ENCODE measurements at regions not wholly inside any gene's neighbourhood (a gene's known extent, or its start where the extent isn't known, plus 50 kb on each side); places are given as distances from the start of the nearest gene placed in this dataset.

DNA sequence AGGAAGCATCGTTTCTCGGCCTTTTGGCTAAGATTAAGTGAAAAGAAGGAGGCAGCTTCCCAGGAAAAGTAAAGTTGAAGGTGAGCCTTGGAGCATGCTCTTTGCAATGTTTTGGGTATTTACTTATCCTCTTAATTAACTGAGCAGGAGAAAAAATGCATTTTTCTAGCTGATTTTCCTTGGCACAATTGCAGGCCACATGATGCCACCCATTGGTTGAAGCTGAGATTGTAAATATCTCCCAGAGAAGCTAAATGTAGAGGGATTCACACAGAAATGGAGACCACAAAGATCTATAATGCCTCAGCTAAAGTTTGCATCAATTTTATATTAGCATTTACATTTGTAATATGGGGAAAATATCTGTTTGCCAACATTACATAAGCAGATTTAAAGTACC lies 294.1 kb downstream of the KCNS3 start:
- DNase-seq: no peak

DNA sequence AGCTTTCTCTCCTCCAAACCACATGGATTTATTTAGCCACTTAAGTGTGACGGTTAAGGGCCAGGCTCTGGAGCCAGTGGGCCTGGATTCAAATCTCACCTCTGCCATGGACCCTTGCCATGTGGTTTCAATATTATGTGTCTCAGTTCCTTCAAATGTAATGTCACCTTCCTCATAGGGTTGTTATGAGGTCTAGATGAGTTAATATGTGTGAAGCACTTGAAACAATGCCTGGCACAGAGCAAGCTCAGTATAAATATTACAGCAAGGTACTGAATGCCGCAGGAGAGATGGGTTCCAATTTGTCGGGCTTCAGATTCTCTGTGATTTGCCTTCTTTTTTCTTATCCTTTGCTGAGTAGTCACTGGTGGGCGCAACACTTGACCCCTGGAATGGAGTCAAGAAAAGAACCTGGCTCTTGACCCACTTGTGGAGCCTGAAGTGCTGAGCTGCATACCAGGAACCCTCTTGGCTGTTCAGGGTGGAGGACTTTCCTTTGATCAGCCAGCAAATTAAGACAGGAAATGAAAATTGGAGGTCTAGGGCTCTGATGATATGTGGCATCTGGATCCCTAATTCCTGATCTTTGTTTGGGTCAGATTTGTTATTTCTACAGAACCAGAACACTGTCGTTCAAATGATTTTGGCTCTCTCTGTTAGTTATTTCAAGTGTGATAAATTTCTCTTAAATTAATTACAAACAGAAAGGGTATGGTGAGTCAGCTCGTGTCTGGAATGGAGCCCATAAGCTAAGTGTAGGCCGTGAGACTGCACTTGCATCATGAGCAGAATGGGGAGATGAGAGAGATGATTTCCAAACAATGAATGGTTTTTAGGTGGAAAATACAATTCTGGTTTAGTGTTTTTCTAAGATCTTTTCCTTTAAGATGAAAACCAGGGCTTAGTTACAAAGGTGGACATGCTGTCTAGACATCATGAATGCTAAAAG lies 293.0 kb downstream of the KCNS3 start:
- DNase-seq: no peak

DNA sequence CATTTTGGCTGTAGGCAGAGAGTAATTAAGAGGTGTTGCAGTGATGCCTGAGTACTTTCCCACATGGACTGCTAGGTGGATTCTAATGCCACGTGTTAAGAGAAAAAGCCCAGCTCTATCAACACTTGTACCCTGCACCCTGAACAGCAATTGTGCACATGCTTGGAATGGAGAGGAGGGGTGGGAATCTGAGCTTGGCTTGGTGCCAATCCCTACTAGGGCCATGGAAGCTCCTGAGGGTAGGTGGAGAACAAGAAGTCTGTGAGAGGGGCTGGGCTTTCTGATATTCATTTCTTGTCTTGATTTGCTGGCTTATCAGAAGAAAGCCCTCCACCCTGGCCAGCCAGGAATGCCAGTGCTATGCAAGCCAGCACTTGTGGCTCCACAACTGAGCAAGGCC lies 292.2 kb downstream of the KCNS3 start:
- no peak for DNase-seq

DNA sequence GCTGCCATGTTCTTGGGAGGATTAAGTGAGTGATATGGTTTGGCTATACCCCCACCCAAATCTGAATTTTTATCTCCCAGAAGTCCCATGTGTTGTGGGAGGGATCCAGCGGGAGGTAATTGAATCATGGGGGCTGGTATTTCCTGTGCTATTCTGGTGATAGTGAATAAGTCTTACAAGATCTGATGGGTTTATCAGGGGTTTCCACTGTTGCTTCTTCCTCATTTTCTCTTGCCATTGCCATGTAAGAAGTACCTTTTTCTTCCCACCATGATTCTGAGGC lies 291.4 kb downstream of the KCNS3 start:
- no peak for DNase-seq

DNA sequence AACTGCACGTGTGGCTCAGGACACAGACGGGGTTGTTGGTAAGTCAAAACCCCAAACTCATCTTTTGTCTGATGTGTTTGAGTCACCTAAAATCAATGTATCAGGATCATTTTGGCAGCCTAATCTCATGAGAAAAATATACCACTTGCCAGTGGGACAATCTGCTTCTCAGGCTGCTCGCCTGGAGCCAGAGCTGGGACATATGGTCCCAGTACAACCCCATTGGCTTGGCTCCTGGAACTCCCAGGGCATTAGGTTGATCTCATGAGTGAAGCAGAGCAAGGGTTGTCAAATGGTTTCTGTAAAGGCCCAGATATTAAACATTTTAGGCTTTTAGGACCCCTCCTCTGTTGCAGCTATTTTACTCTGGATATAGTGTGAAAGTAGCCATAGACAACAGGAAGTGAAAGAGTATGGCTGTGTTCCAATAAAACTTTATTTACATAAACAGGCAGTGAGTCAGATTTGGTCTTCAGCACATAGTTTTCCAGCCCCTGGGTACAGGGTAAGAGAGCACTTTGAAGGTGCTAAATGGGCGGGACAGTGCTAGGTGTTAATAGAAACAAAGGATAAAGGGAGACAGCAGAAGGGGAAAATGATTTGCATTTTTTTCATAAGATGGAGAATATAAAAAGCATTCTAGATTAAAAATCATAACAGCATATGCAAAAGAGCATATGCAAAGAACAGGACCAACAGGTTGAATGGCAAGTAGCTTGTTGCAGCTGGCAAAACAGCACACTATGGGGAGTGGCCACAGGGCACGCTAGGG lies 290.8 kb downstream of the KCNS3 start:
- DNase-seq: no peak

DNA sequence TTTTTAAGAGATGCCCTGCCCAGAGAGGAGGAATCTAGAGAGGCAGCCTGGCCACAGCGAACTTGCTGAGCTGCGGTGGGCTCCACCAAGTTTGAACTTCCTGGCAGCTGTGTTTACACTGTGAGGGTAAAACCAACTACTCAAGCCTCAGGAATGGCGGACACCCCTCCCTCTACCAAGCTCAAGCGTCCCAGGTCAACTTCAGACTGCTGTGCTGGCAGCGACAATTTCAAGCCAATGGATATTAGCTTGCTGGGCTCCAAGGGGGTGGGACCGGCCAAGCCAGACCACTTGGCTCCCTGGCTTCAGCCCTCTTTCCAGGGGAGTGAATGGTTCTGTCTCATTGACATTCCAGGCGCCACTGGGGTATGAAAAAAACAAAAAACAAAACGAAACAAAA lies 289.4 kb downstream of the KCNS3 start:
- no peak for DNase-seq

DNA sequence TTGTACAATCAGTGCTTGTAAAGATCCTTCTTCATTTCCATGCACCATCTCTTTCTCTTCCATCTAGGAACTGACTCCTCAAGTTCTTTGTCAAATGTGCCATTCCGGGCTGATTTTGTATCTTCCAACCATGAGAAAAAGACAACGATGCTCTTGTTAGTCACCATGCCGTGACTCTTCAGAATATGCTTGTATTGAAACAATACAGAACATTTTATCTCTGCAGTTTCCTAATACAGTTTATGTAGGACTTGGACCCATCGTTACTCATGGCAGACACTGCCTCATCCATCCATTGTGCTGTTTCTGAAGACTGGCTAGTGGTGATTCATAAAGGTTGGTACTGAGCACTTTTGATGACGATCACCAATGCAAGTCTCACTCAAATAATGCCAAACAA lies 283.2 kb downstream of the KCNS3 start:
- DNase-seq: no peak

DNA sequence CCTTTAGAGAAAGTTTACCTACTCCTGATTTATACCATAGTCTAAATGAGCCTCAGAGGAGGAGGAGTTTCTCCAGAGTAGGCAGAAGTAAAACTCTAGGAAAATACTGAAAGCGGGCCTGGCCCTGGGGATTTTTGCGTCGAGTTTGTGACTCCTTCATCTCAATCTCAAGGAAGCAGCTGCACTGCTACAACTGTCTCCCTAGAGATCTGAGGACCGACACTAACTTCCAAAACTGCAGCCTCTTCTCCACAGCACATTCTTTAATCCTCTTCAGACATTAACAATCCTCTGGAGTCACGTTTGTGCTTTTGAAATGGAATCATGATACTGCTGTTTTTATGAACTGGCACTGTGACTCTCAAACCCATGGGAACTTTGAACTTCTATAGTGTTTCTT lies 281.4 kb downstream of the KCNS3 start:
- DNase-seq: no peak

DNA sequence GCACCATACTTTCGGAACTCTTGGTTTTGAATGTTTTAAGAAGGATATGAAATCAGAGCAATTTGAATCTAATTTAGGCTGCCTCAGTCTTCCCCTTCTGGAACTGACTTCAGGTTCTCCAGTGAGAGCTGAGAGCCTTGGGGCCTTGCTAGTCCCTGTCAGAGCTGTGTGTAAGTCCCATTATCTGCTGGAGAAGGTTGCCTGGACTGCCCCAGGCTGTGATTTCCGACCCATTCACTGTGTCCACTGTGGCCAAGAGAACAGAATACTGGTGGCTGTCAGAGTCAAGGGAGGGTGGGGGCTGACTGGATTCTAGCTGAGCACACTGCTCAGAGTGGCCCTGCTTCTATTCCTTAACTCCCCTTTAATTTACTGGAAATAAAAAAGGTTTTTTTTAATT lies 278.0 kb downstream of the KCNS3 start:
- DNase-seq: no peak

DNA sequence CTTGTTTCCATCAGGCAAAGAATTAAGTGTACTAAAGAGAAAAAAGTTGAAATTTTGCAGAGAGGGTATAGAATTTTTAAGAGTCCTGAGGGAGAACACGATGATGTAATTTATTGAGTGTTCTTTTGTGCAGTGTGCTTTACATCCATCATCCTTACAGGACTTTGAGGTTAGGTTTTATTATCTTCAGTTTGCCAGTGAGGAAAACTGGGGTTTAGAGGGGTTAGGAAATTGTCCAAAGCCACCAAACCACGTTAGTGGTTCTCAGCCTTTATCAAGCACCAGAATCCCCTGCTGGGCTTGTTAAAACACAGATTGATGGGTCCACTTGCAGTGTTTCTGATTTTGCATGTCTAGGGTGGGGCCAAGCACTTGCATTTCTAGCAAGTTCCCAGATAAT lies 277.5 kb downstream of the KCNS3 start:
- no peak for DNase-seq

DNA sequence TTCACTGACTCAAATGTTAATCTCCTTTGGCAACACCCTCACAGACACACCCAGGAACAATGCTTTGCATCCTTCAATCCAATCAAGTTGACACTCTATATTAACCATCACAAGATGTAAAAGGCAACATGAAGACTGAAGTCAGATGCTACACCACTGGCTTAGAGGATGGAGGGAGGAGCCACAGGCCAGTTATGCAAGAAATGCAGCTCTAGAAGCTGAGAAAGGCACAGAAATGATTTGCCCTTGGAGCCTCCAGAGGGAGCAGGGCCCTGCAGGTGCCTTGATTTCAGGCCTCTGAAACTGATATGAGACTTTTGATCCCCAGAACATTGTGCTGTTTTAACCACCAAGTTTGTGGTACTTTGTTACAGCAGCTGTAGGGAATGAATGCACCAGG lies 276.3 kb downstream of the KCNS3 start:
- no peak for DNase-seq

DNA sequence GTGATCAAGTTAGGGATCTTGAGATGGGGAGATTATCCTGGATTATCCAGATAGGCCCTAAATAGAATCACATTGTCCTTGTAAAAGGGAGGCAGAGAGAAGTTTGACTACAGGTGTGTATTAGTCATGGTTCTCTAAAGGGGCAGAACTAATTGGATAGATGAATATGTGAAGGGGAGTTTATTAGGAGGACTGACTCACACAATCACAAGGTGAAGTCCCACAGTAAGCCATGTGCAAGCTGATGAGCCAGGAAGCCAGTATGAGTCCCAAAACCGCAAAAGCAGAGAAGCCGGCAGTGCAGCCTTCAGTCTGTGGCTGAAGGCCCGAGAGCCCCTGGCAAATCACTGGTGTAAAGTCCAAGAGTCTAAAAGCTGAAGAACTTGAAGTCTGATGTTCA lies 275.8 kb downstream of the KCNS3 start:
- no peak for DNase-seq

DNA sequence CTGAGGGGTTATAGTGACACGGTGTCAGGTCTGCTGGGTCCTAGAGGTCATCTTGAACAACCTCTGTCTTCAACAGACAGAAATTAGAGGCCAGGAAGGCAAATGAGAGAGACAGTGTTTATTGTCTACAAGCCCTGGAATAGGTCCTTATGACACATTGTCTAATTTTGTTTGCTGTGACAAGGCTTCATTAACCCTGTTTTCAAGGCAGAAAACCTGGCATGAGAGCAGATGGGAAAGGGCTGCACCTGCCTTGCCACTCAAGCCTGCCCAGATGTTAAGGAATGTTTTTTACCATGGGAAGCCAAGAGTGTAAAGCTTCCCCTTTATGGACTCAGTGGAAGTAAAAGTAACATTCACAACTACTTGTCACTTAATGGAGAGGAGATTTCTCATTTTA lies 275.3 kb downstream of the KCNS3 start:
- DNase-seq: no peak

DNA sequence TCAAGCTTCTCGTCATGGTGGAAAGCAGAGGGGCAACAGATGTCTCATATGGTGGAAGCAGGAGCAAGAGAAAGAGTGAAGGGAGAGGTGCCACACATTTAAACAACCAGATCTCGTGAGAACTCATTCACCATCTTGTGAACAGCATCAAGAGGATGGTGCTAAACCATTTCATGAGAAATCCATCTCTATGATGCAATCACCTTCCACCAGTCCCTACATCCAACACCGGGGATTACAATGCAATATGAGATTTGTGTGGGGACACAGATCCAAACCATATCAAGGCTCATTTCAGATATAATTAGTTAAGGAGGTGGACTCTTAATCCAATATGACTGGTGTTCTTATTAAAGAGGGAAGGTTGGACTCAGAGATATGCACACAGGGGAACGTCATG lies 272.8 kb downstream of the KCNS3 start:
- DNase-seq: no peak

DNA sequence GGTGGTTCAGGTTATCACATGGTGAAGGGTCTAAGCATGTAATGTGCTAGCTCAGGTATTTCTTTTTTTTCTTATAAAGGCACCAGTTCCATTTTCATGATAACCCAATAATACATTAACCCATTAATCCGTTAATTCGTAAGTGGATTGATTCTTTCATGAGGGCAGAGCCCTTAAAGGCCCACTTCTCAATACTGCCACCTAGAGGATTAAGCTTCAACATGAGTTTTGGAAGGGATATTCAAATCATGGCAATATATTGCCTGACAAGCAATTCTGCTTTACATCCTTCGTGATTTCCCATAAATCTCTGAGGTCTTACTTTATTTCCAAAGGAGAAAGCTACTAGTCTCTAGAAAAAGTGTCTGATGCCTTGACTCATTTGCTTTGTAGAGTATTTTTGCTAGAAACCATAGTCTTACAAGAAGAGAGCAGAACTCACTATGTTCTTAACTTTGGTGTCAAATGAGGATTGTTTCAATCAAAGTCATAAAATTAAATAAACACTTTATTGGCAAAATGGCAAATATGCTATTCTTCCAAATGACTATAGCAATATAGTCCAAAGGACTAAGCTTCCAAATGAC lies 271.3 kb downstream of the KCNS3 start:
- peak; percentile 85 for DNase-seq

DNA sequence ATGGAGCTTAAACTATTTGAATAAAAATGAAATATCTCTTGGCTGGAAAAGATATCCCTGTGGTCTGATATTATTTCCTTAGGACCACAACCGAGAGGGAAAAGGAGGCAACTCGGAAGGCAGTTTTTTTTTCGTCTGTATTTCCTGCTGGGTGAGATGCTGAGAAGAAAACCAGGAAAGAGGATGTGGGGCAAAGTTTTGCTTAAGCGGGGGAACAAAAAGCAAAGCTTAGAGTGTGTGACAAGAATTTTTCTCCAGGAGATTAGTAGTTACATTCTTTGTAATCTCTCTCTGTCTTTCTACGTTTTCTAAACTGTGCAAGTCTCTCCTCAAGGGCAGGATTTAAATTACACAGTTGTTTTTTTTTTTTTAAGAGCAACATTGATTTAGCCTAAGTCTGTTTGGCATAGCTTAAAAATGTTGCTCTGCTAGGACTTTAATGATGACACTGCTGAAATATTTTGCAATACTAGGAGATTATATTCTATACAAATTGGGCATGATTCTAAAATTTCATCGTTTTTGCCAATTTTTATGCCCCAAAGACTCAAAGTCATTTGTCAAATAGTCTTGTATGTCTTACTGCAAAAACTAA lies 258.5 kb downstream of the KCNS3 start:
- DNase-seq: no peak

DNA sequence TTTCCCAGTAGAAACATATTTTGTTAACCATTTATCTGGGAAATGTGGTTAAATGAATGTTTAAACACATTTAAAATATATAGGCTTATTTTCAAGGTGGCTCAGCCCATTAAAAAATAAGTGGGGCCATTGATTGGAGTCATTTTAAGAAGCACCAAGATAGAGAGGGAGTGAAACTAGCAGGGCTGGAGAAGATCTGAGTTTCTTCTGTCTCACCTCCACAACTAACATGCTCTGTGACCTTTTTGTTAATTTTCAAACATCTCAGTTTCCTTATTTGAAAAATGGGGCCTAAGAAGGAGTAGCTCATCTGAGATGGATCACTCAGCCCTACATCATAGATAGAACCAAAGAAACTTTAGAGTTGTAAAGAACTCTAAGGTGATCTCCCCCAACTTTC lies 254.8 kb downstream of the KCNS3 start:
- DNase-seq: no peak

DNA sequence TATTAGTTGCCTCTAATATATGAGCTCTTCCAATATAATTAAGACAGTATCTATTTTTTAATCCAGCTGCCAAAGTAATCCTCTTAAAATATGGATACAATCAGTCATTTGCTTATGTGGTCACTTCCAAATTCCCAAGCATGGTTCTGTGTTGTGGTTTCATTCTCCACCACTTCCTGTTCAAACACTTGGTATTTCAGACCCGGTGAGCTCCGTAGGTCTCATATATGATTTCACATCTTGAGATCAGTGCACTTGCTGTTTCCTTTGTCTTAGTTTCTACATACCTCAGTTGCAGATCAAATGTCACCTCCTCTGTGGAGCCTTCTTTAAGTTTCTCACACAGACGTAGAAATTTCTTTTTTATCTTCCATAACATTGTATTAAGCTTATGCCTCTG lies 254.2 kb downstream of the KCNS3 start:
- no peak for DNase-seq

DNA sequence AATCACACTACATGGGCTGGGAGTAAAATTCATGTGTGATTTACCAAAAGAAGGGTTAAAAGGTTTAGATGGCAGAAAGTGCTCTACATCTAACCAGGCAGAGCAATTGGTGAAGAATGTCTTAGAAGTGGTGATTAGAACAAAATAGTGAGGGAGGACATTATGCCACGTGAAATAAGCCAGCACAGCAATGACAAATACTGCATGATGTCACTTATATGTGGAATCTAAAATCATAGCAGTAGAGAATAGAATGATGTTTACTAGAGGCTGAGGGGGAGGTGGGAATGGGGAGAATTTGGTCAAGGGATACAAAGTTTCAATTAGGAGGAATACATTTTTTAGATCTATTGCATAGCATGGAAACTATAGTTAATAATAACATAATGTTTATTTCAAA lies 253.3 kb downstream of the KCNS3 start:
- DNase-seq: no peak

DNA sequence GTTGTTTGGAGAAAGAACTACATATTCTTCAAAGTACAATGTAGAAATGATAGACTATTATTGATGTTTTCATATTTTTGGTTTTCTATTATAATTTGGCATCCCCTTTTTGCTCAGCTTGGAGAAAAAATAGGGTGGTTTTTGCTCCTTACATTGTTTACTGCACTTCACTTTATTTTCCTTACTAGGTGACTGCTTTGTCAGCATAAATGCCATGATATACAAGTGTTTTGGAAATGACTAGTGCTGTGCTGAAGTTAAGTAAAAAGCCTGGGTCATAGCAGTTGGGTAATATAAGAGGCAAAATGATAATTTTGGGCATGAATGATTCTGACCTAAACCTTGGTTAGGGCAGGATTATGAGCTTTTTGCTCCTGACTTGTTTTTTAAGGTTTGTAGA lies 250.9 kb downstream of the KCNS3 start:
- no peak for DNase-seq

DNA sequence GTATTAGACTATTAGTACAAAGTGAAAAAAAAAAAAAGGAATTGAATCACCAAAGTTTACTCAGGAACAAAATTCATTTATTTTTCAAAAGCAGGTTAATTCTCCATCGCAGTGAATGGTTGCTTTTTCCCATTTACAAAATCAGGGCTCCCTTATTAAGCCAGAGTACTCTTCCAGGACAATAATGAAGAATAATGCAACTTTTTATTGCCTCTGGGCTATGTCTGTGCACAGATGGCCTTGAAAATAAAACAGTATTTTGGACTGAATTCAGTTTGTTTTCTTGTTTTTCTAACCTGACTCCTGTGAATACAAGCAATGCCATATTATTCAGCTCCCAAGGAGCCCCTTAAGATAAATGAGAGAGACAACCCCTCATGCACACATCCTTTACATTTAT lies 246.8 kb downstream of the KCNS3 start:
- DNase-seq: no peak

DNA sequence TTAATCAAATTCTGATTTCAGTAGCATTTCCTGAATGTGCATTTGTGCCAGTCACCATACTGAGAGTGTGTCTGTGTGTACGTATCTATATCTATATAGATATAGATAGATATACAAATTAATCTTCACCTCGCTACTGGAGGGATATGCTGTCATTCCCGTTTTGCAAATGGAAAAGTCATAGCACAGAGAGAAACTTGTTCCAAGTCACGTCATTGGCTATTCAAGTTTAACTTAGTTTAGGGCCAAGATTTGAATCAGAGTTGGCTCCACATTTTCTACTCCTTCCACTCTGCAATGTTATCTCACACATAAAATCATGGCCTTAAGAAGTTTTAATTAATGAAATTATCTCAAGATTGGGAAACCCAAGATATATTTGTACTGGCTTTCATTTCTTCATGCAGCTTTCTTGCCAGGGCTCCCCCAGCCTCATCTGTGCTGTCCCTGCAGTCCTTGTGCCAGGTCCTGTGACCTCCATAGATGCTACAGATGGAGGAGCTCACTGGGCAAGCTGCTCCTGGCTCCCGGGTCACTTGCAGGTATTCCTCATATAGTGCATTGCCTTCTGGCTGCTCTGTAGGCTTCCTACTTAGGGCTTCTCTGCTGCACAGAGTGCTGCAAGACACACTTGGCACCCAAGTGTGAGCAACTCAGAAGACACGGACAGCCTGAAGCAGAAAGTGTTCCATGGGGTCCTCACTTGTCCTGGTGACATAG lies 245.8 kb downstream of the KCNS3 start:
- no peak for DNase-seq

DNA sequence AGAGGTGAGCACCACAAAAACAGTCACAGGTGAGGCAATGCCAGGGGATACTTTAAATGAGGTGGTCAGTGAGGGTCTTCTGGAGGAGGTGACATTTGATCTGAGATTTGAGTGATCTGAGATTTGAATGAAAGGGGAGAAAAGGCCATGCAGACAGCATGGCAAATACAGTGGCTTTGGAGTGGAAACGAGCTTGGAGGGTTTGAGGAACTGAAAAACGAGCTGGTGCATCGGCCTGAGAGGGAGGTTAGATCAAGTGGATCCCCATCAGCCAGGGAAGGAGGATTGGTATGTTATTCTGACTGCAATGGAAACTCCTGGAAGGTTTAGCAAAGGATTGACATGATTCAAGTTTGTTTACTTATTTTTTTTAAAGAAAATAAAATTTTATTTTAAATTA lies 245.1 kb downstream of the KCNS3 start:
- DNase-seq: no peak

Measured in hematopoietic multipotent progenitor cell treated with erythropoietin and hydrocortisone succinate and interleukin-3 and kit ligand, for 6 days (in vitro differentiated cells).